ENCODE measurements at regions not wholly inside any gene's neighbourhood (a gene's known extent, or its start where the extent isn't known, plus 50 kb on each side); places are given as distances from the start of the nearest gene placed in this dataset.

DNA sequence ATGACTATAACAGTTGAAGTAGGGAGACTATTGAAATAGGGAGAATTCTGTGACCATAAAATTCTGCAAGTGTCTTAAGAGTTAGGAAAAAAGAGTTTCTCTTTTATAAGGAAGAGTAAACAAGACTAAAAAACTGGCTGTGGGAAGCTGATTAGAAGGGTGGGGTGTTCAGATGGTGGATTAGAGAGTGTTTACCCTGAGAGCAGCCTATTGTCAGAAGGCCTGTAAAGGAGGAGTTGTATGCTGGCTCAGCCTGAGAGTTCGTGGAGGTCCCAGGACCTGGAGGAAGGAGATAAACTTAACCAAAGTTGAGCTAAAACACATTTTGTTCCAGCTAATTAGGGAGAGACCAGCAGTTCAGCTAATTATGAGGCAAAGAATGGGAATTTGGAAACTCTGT lies 629.7 kb downstream of the PCDH7 start:
- FAIRE-seq (no peak), DNase-seq (ENCODE audit: low spot score) (no peak)

DNA sequence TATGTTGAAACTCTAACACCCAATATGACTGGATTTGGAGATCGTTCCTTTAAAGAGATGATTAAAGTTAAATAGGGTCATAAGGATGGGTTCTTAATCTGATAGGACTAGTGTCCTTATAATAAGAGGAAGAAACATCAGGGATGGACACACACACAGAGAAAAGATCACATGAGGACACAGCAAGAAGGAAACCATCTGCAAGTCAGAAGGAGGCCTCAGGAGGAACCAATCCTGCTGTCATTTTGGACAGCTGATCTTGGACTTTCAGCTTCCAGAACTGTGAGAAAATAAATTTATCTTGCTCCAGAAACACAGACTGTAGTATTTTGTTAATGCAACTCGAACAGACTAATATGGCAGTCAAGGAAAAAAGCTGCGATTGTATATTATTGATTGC lies 631.5 kb downstream of the PCDH7 start:
- FAIRE-seq (no peak), DNase-seq (ENCODE audit: low spot score) (no peak)

DNA sequence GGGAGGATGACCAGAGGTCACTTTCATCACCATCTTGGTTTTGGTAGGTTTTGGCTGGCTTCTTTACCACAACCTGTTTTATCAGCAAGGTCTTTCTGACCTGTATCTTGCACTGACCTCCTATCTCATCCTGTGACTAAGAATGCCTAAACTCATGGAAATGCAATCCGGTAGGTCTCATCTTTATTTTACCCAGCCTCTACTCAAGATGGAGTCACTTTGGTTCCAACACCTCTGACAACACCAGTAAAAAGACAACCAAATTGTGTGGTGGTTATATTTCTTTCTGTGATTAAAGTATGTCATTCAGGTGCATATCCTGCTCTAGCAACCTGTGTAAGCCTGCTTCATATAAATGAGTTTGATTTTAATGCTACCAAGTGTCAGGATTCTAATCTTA lies 636.7 kb downstream of the PCDH7 start:
- no peak for FAIRE-seq
- DNase-seq (ENCODE audit: low spot score) = no peak

DNA sequence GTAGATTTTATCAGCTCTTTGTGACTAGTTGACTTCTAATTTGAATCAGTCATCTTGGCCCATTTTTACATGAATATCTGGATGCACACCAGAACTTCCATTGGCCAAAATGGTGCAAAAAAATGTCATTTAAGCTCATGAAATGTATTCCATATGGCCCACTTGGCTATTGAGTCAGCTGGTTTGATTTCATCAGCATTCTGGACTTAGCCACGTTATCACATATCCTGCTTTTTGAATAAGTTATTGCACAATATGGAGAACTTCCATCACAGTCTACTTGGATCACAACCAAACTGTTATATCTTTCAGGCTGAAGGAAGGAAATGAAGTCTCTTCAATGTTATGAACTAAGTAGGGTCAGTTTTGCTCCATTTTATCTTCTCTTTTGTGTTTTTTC lies 640.6 kb downstream of the PCDH7 start:
- DNase-seq (ENCODE audit: low spot score) = no peak
- no peak for FAIRE-seq

DNA sequence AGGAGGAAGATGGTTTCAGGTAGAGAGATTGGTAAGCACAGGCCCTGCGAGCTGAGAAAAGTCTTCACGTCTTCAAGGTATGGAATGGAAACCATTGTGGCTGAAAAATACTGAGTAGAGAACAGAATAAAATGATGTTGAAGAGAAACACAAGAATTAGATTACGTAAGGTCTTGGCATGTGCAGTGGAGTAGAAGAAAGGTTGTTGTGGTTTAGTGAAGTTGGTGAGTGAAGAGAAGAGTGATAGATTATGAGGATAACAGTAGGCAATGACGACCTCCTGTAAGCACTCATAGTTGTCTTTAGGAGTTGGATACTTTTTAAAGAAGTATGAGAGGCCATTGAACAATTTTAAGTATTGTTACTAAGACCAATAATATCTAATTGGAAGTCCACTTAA lies 642.6 kb downstream of the PCDH7 start:
- no peak for DNase-seq (ENCODE audit: low spot score)
- no peak for FAIRE-seq

DNA sequence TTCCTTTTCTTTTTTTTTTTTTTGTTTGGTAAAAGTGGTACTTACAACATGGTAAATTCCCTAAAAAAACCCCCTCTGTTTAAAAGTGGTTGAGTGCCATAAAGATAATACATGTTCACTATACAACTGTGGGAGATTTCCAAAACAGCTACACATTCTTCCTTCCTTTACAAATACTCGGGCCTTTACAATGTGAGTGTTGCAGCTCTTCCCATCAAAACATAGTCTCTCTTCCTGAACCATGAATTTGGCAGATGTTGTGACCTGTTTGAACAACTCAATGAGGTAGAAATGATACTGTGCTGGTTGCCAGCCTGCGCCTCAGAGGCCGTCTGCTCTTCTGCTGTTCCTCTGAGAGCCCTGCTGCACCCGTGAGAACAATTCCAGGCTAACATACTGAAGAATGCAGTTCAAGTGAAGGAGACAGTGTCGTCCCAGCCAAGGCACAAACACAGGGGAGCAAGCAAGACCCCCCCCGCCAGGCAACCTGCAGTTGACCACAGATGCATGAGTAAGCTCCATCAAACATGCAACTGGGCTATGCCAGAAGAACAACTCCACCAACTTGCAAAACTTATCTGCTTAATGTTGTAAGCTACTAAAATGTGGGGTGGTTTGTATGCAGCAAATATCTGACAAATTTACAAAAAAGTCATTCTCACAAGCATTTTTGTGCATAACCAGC lies 645.0 kb downstream of the PCDH7 start:
- FAIRE-seq (peak; percentile 68), DNase-seq (ENCODE audit: low spot score) (no peak)

DNA sequence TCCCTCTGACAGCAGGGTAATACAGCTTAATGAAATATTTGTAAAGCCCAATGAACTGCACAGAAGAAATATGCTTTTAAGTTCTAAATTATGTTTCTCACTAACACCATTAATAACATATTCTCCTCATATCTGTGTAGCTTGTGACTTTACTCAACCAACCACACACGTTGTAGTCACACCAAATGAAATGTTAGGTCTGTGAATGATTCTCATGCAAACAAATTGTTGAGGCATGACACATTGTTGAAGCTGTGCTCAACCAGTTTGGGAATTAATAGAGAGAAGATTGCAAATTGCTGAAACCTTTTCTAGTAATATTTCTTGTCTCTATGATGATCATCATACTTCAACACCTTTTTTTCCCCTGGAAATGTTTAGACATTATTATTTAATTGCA lies 645.9 kb downstream of the PCDH7 start:
- FAIRE-seq = peak; percentile 30
- DNase-seq (ENCODE audit: low spot score) = no peak

DNA sequence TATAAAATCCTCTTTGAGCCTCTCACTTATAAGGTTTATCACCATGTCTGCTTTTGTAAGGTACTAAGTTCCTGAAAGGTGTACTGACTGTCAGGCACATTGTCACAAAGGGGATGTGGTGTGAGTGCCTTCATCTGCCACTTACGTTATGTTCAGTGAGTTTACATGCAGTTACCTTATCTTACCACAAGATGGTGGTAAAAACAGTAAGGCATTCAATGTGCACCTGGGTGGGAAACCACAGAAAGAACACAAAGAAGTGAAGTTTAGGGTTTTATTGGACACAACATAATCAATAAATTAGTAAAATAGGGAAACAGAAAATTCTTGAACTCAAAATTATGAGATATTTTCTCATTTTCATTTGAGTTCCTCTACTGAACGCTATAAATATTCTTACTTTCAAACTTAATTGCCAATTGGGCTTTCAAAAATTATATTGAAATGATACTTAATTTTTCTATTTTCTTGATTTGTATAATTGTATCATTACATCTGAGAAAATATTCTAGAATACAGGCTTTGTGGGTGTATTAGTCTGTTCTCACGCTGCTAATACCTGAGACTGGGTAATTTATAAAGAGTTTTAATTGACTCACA lies 650.8 kb downstream of the PCDH7 start:
- FAIRE-seq (peak; percentile 97), DNase-seq (ENCODE audit: low spot score) (peak; percentile 64)

DNA sequence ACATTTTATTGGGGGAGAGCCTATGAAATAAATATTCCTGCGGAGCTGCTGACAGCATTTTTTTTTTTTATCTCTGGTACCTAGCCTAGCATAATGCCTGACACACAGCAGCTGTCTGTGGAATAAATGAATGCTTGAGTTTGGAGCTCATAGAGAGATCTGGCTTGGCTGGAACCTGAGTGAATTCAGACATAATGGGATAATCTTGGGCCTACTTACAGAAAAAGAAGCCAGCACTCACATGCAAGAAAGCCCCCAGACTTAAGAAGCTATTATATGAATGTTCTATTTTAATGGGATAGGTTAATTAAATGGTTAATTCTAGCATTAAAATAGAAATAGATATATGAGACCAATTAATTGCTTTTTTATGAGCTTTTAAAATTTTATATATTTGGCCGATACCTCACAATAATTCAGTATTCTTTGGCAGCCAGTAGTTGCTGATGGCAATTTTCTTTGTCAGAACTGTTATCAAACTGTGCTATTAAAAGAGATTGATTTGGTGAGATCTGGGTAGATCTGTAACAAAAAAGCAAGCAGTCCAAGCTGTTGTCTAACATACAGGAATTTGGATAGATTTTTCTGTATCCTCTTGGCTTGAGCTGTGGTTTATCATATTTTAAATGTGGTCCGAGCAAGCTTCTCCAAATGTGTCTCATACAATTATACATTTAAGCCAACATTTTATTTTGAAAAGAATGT lies 654.2 kb downstream of the PCDH7 start:
- DNase-seq (ENCODE audit: low spot score) (no peak), FAIRE-seq (no peak)

DNA sequence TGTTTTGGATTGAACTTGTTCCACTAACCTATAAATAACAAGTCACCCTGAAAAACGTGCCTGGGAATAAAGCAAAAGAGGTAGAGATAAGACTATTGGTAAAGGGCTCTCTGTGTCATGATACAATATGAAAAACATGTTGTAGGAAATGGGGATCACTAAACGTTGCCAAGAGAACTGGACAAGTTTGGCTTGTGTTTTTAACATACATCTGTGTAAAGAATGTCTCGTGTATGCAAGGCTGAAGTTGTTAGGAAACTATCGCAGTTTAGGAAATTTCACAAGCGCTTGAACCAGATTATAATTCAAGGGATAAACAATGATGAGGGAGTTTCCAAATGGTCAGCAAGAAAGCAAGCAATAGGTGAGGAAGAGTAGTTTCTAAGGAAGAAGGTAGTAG lies 655.8 kb downstream of the PCDH7 start:
- FAIRE-seq = no peak
- no peak for DNase-seq (ENCODE audit: low spot score)

DNA sequence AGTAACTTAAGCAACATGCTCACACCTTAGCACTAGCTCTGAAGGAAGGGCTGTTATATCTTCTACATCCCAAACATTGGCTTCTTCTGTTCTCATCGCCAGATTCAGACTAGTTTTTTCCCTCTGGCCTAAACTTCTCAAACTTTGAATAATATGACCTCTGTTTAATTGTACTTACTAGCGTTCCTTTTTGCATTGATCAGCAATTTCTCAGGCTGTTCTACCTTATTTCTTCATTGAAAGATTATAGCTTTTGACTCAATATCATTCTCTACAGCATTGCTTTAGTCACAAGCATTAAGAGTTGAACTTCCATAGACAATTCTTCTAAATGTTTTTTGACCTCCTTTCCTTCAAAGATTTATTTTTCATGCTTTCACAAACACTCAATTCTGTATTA lies 659.2 kb downstream of the PCDH7 start:
- DNase-seq (ENCODE audit: low spot score) (no peak), FAIRE-seq (no peak)

DNA sequence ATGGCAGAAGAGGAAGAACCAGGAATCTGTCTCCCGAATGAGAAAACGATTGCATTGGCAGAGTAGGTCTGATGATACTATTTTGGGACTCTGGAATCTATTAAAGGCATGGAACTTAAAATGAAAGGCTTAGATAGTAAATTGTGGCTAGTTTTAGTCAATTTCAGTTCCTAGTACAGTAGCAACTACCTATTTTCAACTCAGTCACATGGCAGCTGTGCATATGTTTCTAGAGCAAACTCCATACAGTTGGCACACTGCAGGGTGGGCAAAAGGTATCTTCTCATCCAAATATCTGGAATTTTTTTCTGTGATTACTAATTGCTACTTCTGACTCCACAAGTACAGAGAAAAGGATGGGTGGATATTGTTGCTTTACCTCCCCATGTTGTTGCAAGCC lies 663.6 kb downstream of the PCDH7 start:
- DNase-seq (ENCODE audit: low spot score) = no peak
- no peak for FAIRE-seq

DNA sequence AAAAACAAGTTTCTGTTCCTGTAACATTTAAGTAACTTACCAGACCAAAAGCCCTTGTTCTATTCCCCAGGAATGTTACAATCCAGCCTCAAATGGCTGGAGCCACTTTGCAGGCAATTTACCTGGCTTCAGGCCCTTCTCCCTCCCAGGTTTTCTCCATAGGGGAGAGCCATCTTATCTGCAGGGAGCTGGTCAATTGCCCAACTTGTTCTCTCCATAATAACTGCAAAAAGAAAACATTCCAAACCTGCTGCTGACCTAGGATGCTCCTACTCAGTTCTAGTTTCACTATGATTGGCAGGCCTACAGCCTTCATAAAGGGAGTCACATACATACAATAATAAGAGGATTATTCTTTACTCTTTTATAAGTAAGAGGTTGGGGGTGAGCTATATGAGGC lies 670.7 kb downstream of the PCDH7 start:
- DNase-seq (ENCODE audit: low spot score) = no peak
- FAIRE-seq = no peak

DNA sequence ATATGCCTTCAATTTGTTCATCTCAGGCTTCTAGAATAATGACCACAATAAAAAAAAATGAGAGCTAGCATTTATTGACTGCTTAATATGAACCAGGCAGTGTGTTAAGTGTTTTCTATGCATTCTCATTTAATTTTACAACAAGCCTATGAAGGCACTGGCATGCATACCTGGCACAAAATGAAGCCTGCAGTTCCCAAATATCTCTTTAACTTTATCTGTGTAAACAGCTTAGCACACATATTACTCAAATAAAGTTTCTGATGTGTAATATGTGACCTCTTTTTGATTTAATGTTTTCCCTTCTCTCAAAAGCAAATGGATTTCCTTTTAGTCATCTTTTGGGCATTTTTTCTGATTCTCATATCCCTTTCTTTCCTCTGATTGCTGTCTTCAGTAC lies 671.8 kb downstream of the PCDH7 start:
- FAIRE-seq = no peak
- DNase-seq (ENCODE audit: low spot score) = no peak

DNA sequence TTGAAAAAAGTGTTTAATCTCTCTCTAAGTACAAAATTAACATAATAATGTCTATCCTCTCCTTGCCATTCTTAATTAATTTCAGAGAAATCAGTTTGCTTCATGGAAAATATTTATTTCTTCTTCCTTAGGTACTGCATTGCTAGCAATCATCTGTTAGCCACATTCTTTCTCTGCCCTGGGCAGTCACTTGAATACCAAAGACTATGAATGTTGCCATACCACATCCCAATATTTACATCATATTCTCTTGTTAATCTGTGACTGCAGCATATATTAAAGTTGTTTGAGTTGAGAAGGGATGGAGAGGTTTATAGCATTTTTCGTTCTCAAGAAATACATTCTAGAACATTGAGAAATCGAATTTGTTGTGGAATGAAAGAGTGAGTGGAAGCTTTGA lies 672.8 kb downstream of the PCDH7 start:
- no peak for DNase-seq (ENCODE audit: low spot score)
- FAIRE-seq = no peak

DNA sequence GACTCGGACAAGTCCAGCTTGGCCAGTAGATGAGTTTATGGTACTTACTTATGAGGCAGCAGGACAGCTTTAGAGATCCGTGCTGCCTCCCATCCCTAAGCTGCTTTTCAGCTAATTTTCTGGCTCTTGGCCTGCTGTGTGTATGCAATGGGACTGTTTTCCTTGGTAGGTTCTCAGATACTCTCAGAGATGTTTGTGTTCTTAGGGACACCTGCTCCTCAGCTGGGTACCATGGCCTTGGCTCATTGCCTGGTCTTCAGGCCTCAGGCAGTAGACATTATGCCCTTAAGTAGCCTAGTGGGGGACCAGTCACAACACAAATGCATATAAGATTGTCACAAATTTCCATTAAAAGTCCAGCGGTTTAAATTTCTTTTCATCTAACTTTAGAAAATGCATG lies 688.0 kb downstream of the PCDH7 start:
- FAIRE-seq = no peak

DNA sequence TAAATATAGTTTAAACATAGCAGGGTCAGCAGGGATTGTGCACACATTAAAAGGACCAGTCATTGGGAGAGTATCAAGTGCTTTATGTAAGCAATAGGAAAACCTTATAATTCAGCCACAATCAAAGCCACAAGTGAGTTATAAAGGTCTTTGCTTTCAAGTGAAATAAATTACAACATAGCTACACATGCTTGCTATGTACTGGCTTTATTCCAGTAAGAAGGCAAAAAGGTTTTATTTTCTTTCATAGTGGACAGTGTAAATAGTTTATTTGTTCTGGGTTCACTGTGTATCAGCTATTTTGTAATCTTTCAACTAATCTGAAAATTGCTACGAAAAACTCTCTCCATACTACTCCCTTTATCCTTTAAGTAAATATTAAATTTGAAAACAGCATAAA lies 691.4 kb downstream of the PCDH7 start:
- FAIRE-seq (no peak), DNase-seq (ENCODE audit: low spot score) (no peak)

More for the DNA sequence above, 688.0 kb downstream of the PCDH7 start:
- DNase-seq (ENCODE audit: low spot score) = no peak

DNA sequence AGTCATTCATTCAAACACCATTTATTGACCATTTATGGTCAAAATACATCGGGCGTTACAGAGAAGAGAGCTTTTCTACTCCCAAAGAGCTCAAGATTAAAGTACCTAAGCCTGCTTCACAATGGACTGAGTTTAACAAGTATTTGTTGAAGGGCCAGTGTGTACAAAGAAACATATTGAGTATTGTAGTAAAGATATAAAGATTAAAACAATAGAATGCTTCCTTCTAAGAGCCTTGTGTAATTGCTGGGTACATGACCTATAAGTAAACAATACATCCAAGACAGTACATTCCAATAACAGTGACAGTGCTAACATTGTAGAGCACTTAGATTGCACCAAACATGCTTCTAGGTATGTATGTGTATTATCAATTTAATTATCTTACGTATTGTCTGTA lies 695.5 kb downstream of the PCDH7 start:
- no peak for DNase-seq (ENCODE audit: low spot score)
- FAIRE-seq = no peak

DNA sequence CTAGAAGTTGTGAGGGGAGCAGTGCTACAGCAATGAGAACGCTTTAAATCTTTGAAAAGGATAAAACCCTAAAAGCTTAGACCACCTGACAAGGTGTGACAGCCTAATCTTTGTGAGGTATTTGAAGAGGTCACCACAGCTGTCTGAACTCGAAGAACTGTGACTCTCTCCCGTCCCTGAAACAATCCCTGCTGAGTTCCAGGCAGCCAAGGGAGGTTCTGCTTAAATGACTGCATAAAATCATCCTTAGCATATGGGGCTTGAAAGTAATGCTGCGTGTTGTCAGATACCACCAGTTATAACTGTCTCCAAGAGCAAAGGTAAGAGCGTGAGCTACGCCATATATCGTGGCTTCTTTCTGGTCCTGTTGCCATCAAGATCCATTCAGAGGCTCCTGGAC lies 696.3 kb downstream of the PCDH7 start:
- FAIRE-seq (no peak), DNase-seq (ENCODE audit: low spot score) (no peak)

DNA sequence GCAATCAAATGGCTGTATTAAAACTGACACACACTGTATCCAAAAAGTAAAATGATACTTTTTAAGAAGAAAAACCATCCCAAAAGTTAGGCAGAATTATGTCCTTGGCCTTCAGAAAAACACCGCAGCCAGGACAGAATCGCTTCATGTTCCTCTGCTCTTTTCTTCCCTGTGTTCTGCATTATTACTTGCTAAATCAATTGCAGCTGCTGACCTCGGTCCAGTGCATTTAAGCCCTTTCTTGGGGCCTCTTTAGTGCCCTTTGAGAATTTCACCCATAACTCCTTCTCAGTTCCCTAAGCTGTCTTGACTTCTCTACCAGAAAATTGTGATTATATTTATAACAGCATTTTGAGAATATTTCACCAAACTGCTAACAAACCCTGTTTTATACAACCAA lies 696.9 kb downstream of the PCDH7 start:
- no peak for DNase-seq (ENCODE audit: low spot score)
- FAIRE-seq = no peak

DNA sequence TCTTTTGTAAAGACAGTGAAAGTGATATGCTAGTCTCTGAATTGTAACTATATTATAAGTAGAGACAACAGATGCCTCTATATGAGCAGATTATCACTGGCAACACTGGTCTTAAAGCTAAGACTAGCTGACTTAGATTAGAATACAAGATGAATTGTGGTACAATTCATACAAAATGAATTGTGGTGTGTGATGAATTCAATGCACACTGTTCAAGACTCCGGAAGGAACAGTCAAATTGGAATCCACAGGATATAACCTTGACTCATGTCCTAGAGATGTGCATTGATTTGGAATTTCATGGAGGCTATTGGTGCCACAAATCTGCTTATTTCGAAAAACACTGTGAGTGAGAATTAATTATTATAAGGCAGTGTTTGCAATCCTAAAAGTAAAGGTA lies 701.8 kb downstream of the PCDH7 start:
- FAIRE-seq = no peak
- no peak for DNase-seq (ENCODE audit: low spot score)

DNA sequence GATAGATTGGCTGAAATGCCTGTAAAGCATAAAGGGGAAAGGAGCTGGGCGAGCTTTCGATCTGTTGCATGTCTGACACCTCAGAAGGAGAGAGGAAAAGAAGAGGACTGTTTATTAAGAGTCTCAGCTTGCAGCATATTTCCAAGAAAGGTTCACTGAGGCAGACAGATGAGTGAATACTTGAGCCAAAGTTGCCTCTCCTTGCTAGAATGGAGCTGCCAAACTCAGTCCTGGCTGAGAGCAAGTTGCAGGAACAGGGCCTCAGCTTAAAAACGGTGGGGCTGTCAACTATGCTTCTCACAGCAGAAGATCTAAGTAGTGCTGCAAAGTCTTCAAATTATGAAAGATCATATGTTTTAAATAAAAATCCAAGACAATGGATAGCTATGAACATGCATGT lies 707.5 kb downstream of the PCDH7 start:
- no peak for DNase-seq (ENCODE audit: low spot score)
- FAIRE-seq = no peak

DNA sequence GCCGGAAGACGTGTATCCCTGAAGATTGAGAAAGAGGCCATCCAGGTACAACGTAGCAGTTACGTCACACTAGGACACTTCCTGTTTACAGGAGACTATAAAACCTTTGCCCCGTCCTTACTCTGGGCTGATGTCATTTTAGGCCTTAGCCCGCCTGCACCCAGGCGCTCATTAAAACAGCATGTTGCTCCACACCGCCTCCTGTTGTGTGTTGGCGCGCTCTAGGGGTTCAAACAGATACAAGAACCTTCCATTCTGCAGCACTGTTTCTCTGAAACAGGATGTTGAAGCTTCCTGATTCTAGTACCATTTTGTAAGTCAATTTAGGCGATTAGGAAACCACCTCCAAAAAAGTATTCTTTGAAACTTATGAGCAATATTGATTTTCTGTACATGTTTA lies 722.1 kb downstream of the PCDH7 start:
- DNase-seq (ENCODE audit: low spot score) (no peak), FAIRE-seq (no peak)

Data from urothelium cell line (cell line).